Esophagus muscularis mucosa (tissue), 4 donors: ENCODE measurements at regions not wholly inside any gene's neighbourhood (a gene's known extent, or its start where the extent isn't known, plus 50 kb on each side); places are given as distances from the start of the nearest gene placed in this dataset.

Source experiments
- DNase-seq: peaks from one replicate; pipeline ENCODE4 v3.0.0-alpha.2; 2017; ENCODE audit errors: extremely low spot score
- H3K27ac ChIP-seq, 4 donors: fragments of 200-600 bp; sonication (generic); replicated peaks in 1 of 4; 1 replicate in 3 of 4; 2 replicates in 1 of 4; pipeline ENCODE4 v1.5.1; 2016 to 2019; ENCODE audit warnings: mild to moderate bottlenecking in 1 of 4
- H3K27me3 ChIP-seq, 4 donors: fragments of 200-600 bp; sonication (generic); one replicate each; pipeline versions ENCODE4 v1.5.1 to v1.6.0; 2016 to 2019
- H3K36me3 ChIP-seq, 4 donors: fragments of 200-600 bp; sonication (generic); one replicate each; pipeline ENCODE4 v1.5.1; 2016 to 2019
- H3K4me1 ChIP-seq, 4 donors: fragments of 200-600 bp; sonication (generic); one replicate each; pipeline ENCODE4 v1.5.1; 2016 to 2019
- H3K4me3 ChIP-seq, 4 donors: fragments of 200-600 bp; sonication (generic); 1 replicate in 2 of 4; 2 replicates in 2 of 4; pipeline ENCODE4 v1.5.1; 2016 to 2019; ENCODE audit warnings: mild to moderate bottlenecking in 4 of 4, moderate library complexity in 1 of 4
- H3K9me3 ChIP-seq, 4 donors: fragments of 200-600 bp; sonication (generic); 1 replicate in 3 of 4; 2 replicates in 1 of 4; pipeline ENCODE4 v1.5.1; 2016 to 2019
- CTCF ChIP-seq, 3 experiments: fragments of 200-600 bp in 2 of 3; fragments of 450-650 bp in 1 of 3; sonication (generic) in 2 of 3; IDR thresholded peaks; one replicate each; pipeline ENCODE4 v1.5.1; 2017 to 2019; ENCODE audit warnings: antibody characterized with exemption in 3 of 3, mild to moderate bottlenecking in 2 of 3, moderate library complexity in 1 of 3
- EP300 ChIP-seq: sonication (generic); formaldehyde crosslinking; IDR thresholded peaks from one replicate; pipeline ENCODE4 v1.6.1; 2017; ENCODE audit warnings: antibody characterized with exemption
- POLR2A ChIP-seq: fragments of 450-650 bp; IDR thresholded peaks from one replicate; pipeline ENCODE4 v1.6.1; 2017; ENCODE audit warnings: antibody characterized with exemption, moderate library complexity, mild to moderate bottlenecking, low read depth
- POLR2AphosphoS5 ChIP-seq, 2 donors: sonication (generic); formaldehyde crosslinking; IDR thresholded peaks; one replicate each; pipeline ENCODE4 v1.6.1; 2017; ENCODE audit warnings: antibody characterized with exemption in 2 of 2
- WGBS: methylation state at CpG from one replicate; pipeline ENCODE4 v1.1.5; 2018; 5-methylcytosine and 5-hydroxymethylcytosine counted together
- intact Hi-C: fragments of 100-400 bp; cut with DNase I; formaldehyde crosslinking; loops from one replicate; pipeline ENCODE4 v1.15.1; 2023

GRCh38 chr9:90107726-90108655, 503.2 kb downstream of the GADD45G start:
- Histone ChIP-seq H3K9me3 (no peaks in the 10 kb centered on the region), H3K36me3 (no peaks in the 10 kb centered on the region), H3K27me3 (no peaks in the 10 kb centered on the region), H3K4me1 (peaks cover 26 to 32% (median 26%) of the 10 kb centered on the region in 4 donors), H3K27ac (peak overlapping the region; percentile 63 to 67 (median 66)), H3K4me3 (no peak overlapping the region)
- intact Hi-C loops: loop anchor here (10.0 kb wide), 1 partner anchor 223 kb away; no protein-coding TSS in a partner anchor
- no peak for TF ChIP-seq CTCF (IDR thresholded peaks at IDR 0.05)
- no peak for DNase-seq
- 35% methylated on average over 7 of the region's 7 CpGs for WGBS

- no peaks in the 10 kb centered on the region for H3K9me3 ChIP-seq
- TF ChIP-seq CTCF (IDR thresholded peaks at IDR 0.05): no peak
- TF ChIP-seq POLR2AphosphoS5 (IDR thresholded peaks at IDR 0.05): no peak
- TF ChIP-seq POLR2A: no peak
- no peak for TF ChIP-seq EP300
These were observed 508.0 kb downstream of the GADD45G start for GRCh38 chr9:90112788-90113187.

GRCh38 chr9:90114641-90115425, 510.0 kb downstream of the GADD45G start:
- intact Hi-C loops: no loop called here
- no peaks in the 10 kb centered on the region for H3K9me3 ChIP-seq
- DNase-seq: no peak
- H3K4me3 ChIP-seq: no peak overlapping the region
- peaks cover 0 to 6% (median 0%) of the 10 kb centered on the region in 4 donors for H3K4me1 ChIP-seq
- H3K27me3 ChIP-seq: no peaks in the 10 kb centered on the region
- TF ChIP-seq CTCF (IDR thresholded peaks at IDR 0.05) (no peak), POLR2AphosphoS5 (IDR thresholded peaks at IDR 0.05) (no peak), POLR2A (no peak), EP300 (no peak)
- WGBS: 90% methylated on average over 4 of the region's 4 CpGs
- no peak overlapping the region for H3K27ac ChIP-seq
- no peaks in the 10 kb centered on the region for H3K36me3 ChIP-seq

More at GRCh38 chr9:90112788-90113187, 508.0 kb downstream of the GADD45G start:
- no peaks in the 10 kb centered on the region for H3K27me3 ChIP-seq
- no peak overlapping the region for H3K27ac ChIP-seq
- no peak overlapping the region for H3K4me3 ChIP-seq
- H3K36me3 ChIP-seq: no peaks in the 10 kb centered on the region
- peaks cover 9 to 19% (median 11%) of the 10 kb centered on the region in 4 donors for H3K4me1 ChIP-seq
- 34% methylated on average over 4 of the region's 4 CpGs for WGBS
- intact Hi-C loops: no loop called here
- DNase-seq: no peak

- DNase-seq: no peak
- WGBS: 33% methylated on average over 7 of the region's 7 CpGs
- peak overlapping the region in 3 of 4 donors; percentile 7 to 38 (median 33) for H3K27ac ChIP-seq
- H3K27me3 ChIP-seq: no peaks in the 10 kb centered on the region
- TF ChIP-seq POLR2AphosphoS5 (IDR thresholded peaks at IDR 0.05) (peak in 1 of 2 donors; percentile 10), EP300 (no peak), CTCF (IDR thresholded peaks at IDR 0.05) (no peak)
- peaks cover 0 to 9% (median 7%) of the 10 kb centered on the region in 4 donors for H3K4me1 ChIP-seq
- intact Hi-C loops: no loop called here
- peaks cover 0 to 6% (median 3%) of the 10 kb centered on the region in 4 donors for H3K9me3 ChIP-seq
- no peaks in the 10 kb centered on the region for H3K36me3 ChIP-seq
- no peak overlapping the region for H3K4me3 ChIP-seq
These were observed 517.0 kb downstream of the GADD45G start for GRCh38 chr9:90121762-90122161.
